ENCODE measurements at regions not wholly inside any gene's neighbourhood (a gene's known extent, or its start where the extent isn't known, plus 50 kb on each side); places are given as distances from the start of the nearest gene placed in this dataset.

DNA sequence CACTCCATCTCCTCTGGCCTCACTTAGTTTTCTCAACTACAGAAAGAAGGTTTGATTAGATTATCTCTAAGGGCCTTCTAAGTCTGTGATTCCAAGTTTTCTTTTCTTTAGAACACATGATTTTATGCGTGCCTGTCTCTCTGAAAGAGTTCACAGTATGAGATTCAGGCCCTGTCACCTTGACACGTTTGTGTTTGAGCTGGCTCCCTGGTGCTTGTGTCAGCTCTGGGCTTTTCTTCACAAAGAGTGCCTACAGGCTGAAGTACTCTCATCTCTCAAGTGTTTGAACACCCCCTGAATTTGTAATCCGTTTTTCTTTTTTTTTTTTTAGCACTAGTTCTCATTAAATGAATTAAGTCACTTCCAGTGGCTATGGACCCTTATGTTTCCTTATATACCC lies 306.9 kb upstream of the C9orf72 start (continued):
- TF ChIP-seq, protein P1, sequence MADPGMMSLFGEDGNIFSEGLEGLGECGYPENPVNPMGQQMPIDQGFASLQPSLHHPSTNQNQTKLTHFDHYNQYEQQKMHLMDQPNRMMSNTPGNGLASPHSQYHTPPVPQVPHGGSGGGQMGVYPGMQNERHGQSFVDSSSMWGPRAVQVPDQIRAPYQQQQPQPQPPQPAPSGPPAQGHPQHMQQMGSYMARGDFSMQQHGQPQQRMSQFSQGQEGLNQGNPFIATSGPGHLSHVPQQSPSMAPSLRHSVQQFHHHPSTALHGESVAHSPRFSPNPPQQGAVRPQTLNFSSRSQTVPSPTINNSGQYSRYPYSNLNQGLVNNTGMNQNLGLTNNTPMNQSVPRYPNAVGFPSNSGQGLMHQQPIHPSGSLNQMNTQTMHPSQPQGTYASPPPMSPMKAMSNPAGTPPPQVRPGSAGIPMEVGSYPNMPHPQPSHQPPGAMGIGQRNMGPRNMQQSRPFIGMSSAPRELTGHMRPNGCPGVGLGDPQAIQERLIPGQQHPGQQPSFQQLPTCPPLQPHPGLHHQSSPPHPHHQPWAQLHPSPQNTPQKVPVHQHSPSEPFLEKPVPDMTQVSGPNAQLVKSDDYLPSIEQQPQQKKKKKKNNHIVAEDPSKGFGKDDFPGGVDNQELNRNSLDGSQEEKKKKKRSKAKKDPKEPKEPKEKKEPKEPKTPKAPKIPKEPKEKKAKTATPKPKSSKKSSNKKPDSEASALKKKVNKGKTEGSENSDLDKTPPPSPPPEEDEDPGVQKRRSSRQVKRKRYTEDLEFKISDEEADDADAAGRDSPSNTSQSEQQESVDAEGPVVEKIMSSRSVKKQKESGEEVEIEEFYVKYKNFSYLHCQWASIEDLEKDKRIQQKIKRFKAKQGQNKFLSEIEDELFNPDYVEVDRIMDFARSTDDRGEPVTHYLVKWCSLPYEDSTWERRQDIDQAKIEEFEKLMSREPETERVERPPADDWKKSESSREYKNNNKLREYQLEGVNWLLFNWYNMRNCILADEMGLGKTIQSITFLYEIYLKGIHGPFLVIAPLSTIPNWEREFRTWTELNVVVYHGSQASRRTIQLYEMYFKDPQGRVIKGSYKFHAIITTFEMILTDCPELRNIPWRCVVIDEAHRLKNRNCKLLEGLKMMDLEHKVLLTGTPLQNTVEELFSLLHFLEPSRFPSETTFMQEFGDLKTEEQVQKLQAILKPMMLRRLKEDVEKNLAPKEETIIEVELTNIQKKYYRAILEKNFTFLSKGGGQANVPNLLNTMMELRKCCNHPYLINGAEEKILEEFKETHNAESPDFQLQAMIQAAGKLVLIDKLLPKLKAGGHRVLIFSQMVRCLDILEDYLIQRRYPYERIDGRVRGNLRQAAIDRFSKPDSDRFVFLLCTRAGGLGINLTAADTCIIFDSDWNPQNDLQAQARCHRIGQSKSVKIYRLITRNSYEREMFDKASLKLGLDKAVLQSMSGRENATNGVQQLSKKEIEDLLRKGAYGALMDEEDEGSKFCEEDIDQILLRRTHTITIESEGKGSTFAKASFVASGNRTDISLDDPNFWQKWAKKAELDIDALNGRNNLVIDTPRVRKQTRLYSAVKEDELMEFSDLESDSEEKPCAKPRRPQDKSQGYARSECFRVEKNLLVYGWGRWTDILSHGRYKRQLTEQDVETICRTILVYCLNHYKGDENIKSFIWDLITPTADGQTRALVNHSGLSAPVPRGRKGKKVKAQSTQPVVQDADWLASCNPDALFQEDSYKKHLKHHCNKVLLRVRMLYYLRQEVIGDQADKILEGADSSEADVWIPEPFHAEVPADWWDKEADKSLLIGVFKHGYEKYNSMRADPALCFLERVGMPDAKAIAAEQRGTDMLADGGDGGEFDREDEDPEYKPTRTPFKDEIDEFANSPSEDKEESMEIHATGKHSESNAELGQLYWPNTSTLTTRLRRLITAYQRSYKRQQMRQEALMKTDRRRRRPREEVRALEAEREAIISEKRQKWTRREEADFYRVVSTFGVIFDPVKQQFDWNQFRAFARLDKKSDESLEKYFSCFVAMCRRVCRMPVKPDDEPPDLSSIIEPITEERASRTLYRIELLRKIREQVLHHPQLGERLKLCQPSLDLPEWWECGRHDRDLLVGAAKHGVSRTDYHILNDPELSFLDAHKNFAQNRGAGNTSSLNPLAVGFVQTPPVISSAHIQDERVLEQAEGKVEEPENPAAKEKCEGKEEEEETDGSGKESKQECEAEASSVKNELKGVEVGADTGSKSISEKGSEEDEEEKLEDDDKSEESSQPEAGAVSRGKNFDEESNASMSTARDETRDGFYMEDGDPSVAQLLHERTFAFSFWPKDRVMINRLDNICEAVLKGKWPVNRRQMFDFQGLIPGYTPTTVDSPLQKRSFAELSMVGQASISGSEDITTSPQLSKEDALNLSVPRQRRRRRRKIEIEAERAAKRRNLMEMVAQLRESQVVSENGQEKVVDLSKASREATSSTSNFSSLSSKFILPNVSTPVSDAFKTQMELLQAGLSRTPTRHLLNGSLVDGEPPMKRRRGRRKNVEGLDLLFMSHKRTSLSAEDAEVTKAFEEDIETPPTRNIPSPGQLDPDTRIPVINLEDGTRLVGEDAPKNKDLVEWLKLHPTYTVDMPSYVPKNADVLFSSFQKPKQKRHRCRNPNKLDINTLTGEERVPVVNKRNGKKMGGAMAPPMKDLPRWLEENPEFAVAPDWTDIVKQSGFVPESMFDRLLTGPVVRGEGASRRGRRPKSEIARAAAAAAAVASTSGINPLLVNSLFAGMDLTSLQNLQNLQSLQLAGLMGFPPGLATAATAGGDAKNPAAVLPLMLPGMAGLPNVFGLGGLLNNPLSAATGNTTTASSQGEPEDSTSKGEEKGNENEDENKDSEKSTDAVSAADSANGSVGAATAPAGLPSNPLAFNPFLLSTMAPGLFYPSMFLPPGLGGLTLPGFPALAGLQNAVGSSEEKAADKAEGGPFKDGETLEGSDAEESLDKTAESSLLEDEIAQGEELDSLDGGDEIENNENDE (IDR thresholded peaks at IDR 0.05; ENCODE audit: insufficient replicate concordance, low read length): no peak
- no peak for TF ChIP-seq ASH2L (IDR thresholded peaks at IDR 0.05; ENCODE audit: low read length)
